Gastroesophageal sphincter (tissue), 3 donors: ENCODE measurements at regions not wholly inside any gene's neighbourhood (a gene's known extent, or its start where the extent isn't known, plus 50 kb on each side); places are given as distances from the start of the nearest gene placed in this dataset.

Source experiments
- CTCF ChIP-seq, 4 experiments: fragments of 200-600 bp in 2 of 4; fragments of 450-650 bp in 2 of 4; sonication (generic) in 1 of 4; IDR thresholded peaks; one replicate each; pipeline ENCODE4 v1.5.1; 2017 to 2019; ENCODE audit warnings: antibody characterized with exemption in 4 of 4, mild to moderate bottlenecking in 2 of 4, moderate library complexity in 2 of 4
- EP300 ChIP-seq: sonication (generic); formaldehyde crosslinking; IDR thresholded peaks from one replicate; pipeline ENCODE4 v1.6.1; 2017; ENCODE audit warnings: antibody characterized with exemption, mild to moderate bottlenecking
- POLR2A ChIP-seq, 2 donors: fragments of 450-650 bp; IDR thresholded peaks; one replicate each; pipeline ENCODE4 v1.6.1; 2017; ENCODE audit warnings: antibody characterized with exemption in 2 of 2, mild to moderate bottlenecking in 2 of 2, moderate library complexity in 1 of 2

GRCh38 chr6:8627085-8627861, 191.9 kb upstream of the SLC35B3 start:
- no peak for TF ChIP-seq CTCF (IDR thresholded peaks at IDR 0.05)
- no peak for TF ChIP-seq EP300
- no peak for TF ChIP-seq POLR2A (IDR thresholded peaks at IDR 0.05)
